GM12891 (cell line): ENCODE measurements at regions not wholly inside any gene's neighbourhood (a gene's known extent, or its start where the extent isn't known, plus 50 kb on each side); places are given as distances from the start of the nearest gene placed in this dataset.

ENCODE experiments used
- POLR2A ChIP-seq: IDR thresholded peaks from 2 replicates; pipeline ENCODE4 v1.6.1; 2011; ENCODE audit warnings: low read depth, low read length, control low read depth
- POLR2AphosphoS5 ChIP-seq: IDR thresholded peaks from 2 replicates; pipeline ENCODE4 v1.6.1; 2011; ENCODE audit warnings: low read depth, low read length, control low read depth
- POU2F2 ChIP-seq: IDR thresholded peaks from 2 replicates; pipeline ENCODE4 v1.6.1; 2011; ENCODE audit warnings: low read depth, mild to moderate bottlenecking, control low read depth, low read length, moderate library complexity
- TAF1 ChIP-seq: IDR thresholded peaks from 2 replicates; pipeline ENCODE4 v1.6.1; 2011; ENCODE audit warnings: low read depth, low read length, control low read depth

- TF ChIP-seq POLR2A (no peak), POLR2AphosphoS5 (no peak), POU2F2 (no peak), TAF1 (no peak)
Measured at GRCh38 chr4:56741595-56741994, 60.5 kb upstream of the HOPX start.
